Activated T-helper 1 cell treated with anti-CD3 and anti-CD28 coated beads, Interleukin-12 subunit alpha, Interleukin-12 subunit beta, Interleukin-2, Interleukin-4 antibody, amounts not matched to agents 30 ng/mL and 10 ng/mL and 1 ng/mL, durations not matched to agents 14 hours and 24 hours and 36 hours (primary cell): ENCODE measurements at regions not wholly inside any gene's neighbourhood (a gene's known extent, or its start where the extent isn't known, plus 50 kb on each side); places are given as distances from the start of the nearest gene placed in this dataset.

ENCODE experiments used
- DNase-seq: peaks from one replicate; pipeline ENCODE4 v3.0.0; 2021; ENCODE audit warnings: low spot score
- H3K27ac Mint-ChIP-seq: one replicate; pipeline ENCODE4 v1.8.0; 2021; ENCODE audit warnings: mild to moderate bottlenecking, mixed read lengths
- H3K27me3 Mint-ChIP-seq: one replicate; pipeline ENCODE4 v1.8.0; 2022; ENCODE audit warnings: mild to moderate bottlenecking, moderate library complexity, mixed read lengths; ENCODE audit not compliant: insufficient read depth
- H3K36me3 Mint-ChIP-seq: one replicate; pipeline ENCODE4 v1.8.0; 2021; ENCODE audit warnings: low read depth, mixed read lengths
- H3K4me1 Mint-ChIP-seq: one replicate; pipeline ENCODE4 v1.8.0; 2021; ENCODE audit warnings: low read depth, mixed read lengths
- H3K4me3 Mint-ChIP-seq: one replicate; pipeline ENCODE4 v1.8.0; 2021; ENCODE audit warnings: mild to moderate bottlenecking, moderate library complexity, mixed read lengths
- H3K9me3 Mint-ChIP-seq: one replicate; pipeline ENCODE4 v1.8.0; 2021; ENCODE audit warnings: mixed read lengths
- intact Hi-C: fragments of 100-400 bp; cut with micrococcal nuclease; formaldehyde crosslinking; loops from one replicate; pipeline ENCODE4 v1.15.1; 2024

DNA sequence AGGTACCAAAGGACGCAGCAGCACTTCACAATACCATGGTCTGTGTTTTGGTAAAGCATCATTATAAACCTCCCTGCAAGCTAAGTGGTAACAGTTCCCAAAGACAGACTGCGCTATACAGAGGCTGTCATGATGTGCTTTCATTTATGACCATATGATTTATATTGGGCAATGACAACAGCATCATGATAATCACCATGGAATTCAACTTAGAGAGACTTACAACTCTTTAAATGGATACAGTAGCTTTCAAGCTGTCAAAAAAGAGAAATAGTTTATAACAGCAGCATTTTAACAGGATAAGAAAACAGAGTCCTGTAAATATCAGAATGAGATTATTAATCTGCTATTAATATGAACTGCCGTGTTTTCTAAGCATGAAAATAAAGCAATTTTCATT lies 341.7 kb downstream of the GPR37 start:
- Mint-ChIP-seq H3K36me3 (no peaks in the 10 kb centered on the region), H3K4me3 (no peak overlapping the region), H3K27me3 (no peaks in the 10 kb centered on the region), H3K9me3 (no peaks in the 10 kb centered on the region), H3K27ac (no peak overlapping the region), H3K4me1 (no peaks in the 10 kb centered on the region)
- intact Hi-C loops = no loop called here
- no peak for DNase-seq

DNA sequence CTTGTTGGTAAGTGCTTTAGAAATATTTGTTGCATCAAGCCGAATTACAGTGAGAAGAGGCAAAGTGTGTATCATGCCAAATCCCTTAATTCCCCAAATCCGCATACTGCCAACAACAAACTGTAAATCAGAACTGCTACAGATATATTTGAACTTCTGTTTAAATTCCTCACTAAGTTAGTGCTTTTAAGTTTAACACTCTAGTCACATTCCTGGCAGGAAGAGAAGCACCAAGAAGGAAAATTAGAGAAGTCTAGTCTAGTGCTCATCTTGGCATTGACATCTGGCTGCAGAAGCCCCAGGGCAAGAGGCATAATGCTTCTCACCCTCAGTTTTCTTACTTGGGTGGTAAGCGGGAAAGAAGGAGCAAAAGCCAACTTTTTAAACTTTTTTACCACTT lies 343.5 kb downstream of the GPR37 start:
- Mint-ChIP-seq H3K36me3 (no peaks in the 10 kb centered on the region), H3K27ac (no peak overlapping the region), H3K4me3 (no peak overlapping the region), H3K9me3 (no peaks in the 10 kb centered on the region), H3K27me3 (no peaks in the 10 kb centered on the region), H3K4me1 (no peaks in the 10 kb centered on the region)
- DNase-seq = no peak
- intact Hi-C loops = no loop called here

DNA sequence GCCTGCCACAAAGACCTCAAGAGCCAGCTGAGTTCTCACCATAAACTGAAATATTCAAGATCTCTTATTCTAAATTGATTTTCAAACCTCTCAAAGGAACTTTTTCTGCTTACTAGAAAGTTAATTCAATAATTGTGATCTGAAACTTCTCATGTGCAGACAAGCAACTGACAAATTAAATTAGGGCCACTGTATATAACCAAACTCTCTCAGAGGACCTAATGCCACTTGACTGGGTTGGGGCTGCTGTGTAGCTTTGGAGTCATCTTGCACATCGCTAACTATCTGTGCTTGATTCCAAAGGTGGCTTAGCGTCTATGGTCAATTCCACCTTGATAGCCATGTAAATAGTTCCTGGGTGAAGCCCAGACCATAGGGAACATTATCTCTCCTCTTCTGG lies 345.2 kb downstream of the GPR37 start:
- no peaks in the 10 kb centered on the region for H3K9me3 Mint-ChIP-seq
- intact Hi-C loops = no loop called here
- no peaks in the 10 kb centered on the region for H3K36me3 Mint-ChIP-seq
- no peaks in the 10 kb centered on the region for H3K27me3 Mint-ChIP-seq
- DNase-seq = no peak
- H3K4me3 Mint-ChIP-seq = no peak overlapping the region
- H3K4me1 Mint-ChIP-seq = no peaks in the 10 kb centered on the region
- H3K27ac Mint-ChIP-seq = no peak overlapping the region

DNA sequence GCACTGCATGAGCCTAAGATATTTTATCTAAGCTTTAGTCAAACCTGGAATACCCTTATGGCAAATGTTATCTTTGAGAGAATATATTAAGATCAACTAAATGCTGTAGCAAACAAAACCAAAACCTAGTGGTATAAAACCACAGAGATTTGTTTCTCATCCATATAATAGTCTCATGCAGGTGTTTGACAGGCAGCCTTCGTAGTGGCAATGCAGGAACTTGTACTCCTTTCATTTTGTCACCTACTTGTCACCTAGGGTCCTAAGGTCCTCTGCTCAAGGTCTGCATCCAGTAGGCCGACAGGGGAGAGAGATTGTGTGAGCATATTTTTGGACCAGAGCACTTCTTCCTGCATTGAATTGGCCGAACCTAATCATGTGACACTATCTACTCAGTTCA lies 352.6 kb downstream of the GPR37 start:
- no peaks in the 10 kb centered on the region for H3K9me3 Mint-ChIP-seq
- H3K36me3 Mint-ChIP-seq = no peaks in the 10 kb centered on the region
- intact Hi-C loops = no loop called here
- no peaks in the 10 kb centered on the region for H3K27me3 Mint-ChIP-seq
- H3K4me3 Mint-ChIP-seq = no peak overlapping the region
- DNase-seq = no peak
- H3K27ac Mint-ChIP-seq = no peak overlapping the region
- peaks cover 5% of the 10 kb centered on the region for H3K4me1 Mint-ChIP-seq

DNA sequence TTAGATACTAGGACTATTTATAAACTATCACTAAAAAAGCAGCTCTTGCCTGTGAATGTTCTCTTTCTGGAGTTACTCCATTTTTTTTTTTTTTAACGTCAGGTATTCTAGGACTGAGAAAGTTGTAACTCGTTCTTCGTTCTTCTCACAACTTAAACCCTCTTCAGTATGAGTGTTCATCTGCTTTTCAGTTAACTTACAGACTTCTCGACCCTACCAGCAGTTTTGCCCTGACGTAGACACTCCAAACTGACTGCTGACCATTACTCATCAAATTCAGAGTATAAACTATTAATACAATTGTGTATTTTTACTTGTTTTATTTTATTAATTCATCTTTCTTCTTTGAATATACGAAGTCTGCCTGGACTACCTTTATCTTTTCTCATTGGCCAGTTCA lies 353.1 kb downstream of the GPR37 start:
- peaks cover 5% of the 10 kb centered on the region for H3K4me1 Mint-ChIP-seq
- H3K36me3 Mint-ChIP-seq = no peaks in the 10 kb centered on the region
- no peak for DNase-seq
- H3K27me3 Mint-ChIP-seq = no peaks in the 10 kb centered on the region
- no peak overlapping the region for H3K4me3 Mint-ChIP-seq
- H3K27ac Mint-ChIP-seq = no peak overlapping the region
- intact Hi-C loops = no loop called here
- H3K9me3 Mint-ChIP-seq = no peaks in the 10 kb centered on the region

DNA sequence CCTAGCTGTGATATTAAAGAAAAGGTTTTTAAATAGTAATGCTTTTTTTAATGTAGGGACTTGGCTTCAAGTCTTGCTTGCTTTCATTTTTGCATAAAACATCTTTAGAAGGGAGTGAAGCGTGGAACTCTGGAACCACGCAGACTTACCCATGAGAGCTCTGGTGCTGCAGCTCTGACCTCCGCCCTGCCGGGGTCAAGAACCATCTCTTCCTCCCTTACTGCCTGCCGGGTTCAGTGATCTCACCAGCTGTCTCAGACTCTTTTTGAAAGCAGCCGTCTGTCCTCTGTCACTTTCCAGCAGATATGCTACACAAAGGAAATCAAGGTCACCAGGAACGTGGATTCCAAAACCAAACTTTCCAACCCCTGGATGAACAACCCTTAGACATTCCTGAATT lies 353.8 kb downstream of the GPR37 start:
- H3K4me1 Mint-ChIP-seq = peaks cover 5% of the 10 kb centered on the region
- no peaks in the 10 kb centered on the region for H3K27me3 Mint-ChIP-seq
- no peaks in the 10 kb centered on the region for H3K36me3 Mint-ChIP-seq
- no peaks in the 10 kb centered on the region for H3K9me3 Mint-ChIP-seq
- DNase-seq = no peak
- no peak overlapping the region for H3K27ac Mint-ChIP-seq
- no peak overlapping the region for H3K4me3 Mint-ChIP-seq
- intact Hi-C loops = no loop called here

DNA sequence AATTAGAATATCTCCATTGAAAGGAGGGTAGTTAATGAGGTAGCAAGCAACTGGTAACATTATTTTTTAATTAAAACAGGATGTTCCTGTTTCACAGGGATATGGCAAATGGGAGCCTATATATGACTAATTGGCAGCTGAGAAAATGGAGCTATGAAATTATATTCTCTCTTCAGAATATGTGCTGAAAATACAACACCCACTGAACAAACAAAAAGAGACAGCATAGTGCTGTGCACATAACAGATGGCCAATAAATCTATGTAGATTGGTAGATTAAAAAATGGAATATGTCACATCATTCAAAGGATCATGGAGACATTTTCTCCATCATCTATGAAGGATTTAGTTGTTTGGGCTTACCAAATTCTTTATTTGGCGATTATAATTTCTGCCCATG lies 362.0 kb downstream of the GPR37 start:
- Mint-ChIP-seq H3K4me1 (no peaks in the 10 kb centered on the region), H3K27me3 (no peaks in the 10 kb centered on the region), H3K36me3 (no peaks in the 10 kb centered on the region), H3K27ac (no peak overlapping the region), H3K9me3 (no peaks in the 10 kb centered on the region), H3K4me3 (no peak overlapping the region)
- DNase-seq = no peak
- intact Hi-C loops = no loop called here

DNA sequence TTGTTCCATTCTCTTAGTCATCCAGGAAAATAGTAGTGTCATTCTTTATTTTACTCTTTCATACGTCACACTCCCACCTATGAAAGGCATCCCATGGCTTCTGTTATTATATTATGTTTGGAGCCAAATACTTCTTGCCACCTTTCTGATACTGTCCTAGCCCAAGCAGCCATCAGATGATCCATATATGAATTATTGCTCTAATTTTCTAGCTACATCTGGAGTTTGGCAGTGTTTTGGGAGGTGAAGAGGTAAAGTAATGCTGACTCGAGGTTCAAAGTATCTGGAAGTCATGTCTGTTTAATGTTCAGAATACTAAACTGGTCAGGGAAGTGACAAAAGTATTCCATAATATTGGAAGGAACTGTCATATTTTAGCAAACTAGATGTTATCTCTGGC lies 362.5 kb downstream of the GPR37 start:
- Mint-ChIP-seq H3K36me3 (no peaks in the 10 kb centered on the region), H3K9me3 (no peaks in the 10 kb centered on the region), H3K27me3 (no peaks in the 10 kb centered on the region), H3K4me3 (no peak overlapping the region), H3K4me1 (no peaks in the 10 kb centered on the region), H3K27ac (no peak overlapping the region)
- intact Hi-C loops = no loop called here
- no peak for DNase-seq

DNA sequence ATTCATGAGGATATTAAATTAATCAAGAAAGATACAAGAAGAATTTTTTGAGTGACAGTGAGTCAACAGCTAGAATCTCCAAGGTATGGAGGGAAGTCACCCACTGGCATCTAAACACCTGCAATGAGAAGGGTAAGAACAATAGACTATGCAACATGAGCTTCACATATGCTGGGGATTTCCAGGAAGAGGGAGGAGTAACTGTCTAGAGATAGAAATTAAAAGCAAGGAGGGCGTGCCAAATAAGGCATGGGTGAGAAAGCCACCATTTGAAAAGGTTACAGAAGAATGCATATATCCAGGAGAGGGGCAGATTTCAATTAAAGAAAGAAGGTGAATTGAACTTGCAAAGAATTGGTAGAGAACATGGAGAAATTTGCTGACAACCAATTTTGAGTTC lies 365.7 kb downstream of the GPR37 start:
- Mint-ChIP-seq H3K27me3 (no peaks in the 10 kb centered on the region), H3K27ac (no peak overlapping the region), H3K4me1 (no peaks in the 10 kb centered on the region), H3K4me3 (no peak overlapping the region), H3K9me3 (peaks cover 8% of the 10 kb centered on the region), H3K36me3 (no peaks in the 10 kb centered on the region)
- no peak for DNase-seq
- intact Hi-C loops = no loop called here

DNA sequence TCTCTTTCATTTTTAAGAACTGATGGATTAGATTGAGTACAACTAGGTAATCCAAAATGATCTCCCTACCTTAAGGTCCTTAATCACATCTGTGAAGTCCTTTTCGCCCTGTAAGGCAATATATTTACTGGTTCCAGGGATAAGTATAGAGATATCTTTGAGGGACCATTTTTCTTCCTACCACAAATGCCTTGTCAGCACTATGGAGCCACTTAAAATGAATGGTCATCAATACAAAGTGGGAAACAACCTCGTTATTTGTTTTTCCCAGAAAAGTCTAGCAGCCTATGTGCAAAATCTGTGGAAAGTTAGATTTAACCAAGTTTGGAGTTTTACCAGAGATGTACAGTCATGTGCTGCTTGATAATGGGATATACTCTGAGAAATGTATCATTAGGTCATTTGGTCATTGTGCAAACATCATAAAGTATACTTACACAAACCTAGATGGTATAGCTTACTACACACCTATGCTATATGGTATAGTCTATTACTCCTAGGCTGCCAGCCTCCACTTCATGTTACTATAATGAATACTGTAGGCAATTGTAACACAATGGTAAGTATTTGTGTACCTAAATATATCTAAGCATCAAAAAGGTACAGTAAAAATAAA lies 366.2 kb upstream of the TMEM229A start:
- no peaks in the 10 kb centered on the region for H3K36me3 Mint-ChIP-seq
- H3K4me3 Mint-ChIP-seq = no peak overlapping the region
- H3K27me3 Mint-ChIP-seq = no peaks in the 10 kb centered on the region
- no peaks in the 10 kb centered on the region for H3K4me1 Mint-ChIP-seq
- no peak overlapping the region for H3K27ac Mint-ChIP-seq
- no peak for DNase-seq
- H3K9me3 Mint-ChIP-seq = peaks cover 8% of the 10 kb centered on the region
- intact Hi-C loops = no loop called here

DNA sequence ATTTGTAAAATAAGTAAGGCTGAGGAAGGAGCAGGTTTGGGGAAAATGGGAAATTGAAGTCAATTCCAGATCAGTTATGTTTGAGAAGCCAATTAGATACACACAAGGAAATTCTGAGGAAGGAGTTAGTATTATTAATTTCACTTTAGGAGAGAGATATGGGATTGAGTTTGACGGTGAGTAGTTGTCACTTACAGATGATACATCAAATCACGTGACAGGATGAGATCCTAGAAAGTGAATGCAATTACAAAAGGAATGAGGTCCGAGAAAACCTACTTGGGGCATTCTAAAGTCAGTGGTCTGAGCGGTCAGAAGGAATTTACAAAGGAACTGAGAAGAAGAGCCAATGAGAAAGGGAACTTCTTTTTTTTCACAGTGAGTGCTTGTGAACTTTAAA lies 364.3 kb upstream of the TMEM229A start:
- Mint-ChIP-seq H3K4me1 (no peaks in the 10 kb centered on the region), H3K4me3 (no peak overlapping the region), H3K36me3 (no peaks in the 10 kb centered on the region), H3K9me3 (peaks cover 8% of the 10 kb centered on the region), H3K27me3 (no peaks in the 10 kb centered on the region), H3K27ac (no peak overlapping the region)
- no peak for DNase-seq
- intact Hi-C loops = no loop called here

DNA sequence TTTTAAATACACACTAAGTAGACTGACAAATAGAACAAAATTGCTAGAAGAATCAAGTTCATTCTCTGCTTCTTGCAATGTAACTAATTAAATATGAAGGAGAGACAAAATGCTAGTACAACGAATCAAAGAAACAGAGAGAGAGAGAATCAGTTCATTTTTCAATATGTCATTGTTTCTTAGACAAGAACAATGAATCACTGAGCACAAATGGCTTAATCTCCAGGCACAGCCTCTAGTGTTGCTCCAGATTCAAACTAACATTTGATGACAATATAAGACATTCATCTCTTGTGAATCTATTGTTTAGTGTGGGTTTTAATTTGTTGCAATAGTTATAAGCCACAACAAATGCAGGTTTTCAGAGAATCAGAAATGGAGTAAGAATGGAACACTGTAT lies 357.4 kb upstream of the TMEM229A start:
- H3K4me1 Mint-ChIP-seq = no peaks in the 10 kb centered on the region
- H3K27ac Mint-ChIP-seq = no peak overlapping the region
- no peak overlapping the region for H3K4me3 Mint-ChIP-seq
- intact Hi-C loops = no loop called here
- H3K27me3 Mint-ChIP-seq = no peaks in the 10 kb centered on the region
- H3K36me3 Mint-ChIP-seq = no peaks in the 10 kb centered on the region
- no peak for DNase-seq
- no peaks in the 10 kb centered on the region for H3K9me3 Mint-ChIP-seq

DNA sequence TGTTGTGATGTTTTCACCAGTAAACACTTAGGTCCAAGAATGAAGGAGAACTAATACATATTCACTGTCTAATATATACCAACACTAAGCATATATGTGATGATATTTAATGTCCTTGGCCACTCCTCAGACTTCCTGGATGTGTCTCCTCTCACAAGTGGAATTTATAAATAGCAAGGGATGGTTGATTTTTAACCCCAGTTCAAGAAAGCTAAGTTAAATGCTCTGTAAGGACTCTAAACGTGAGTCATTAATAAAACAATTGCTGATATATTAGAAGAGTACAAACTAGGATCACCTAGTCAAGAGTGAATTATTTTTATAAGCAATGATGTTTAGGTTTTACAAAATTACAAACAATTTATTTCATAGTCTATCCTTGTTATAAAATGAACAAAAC lies 355.9 kb upstream of the TMEM229A start:
- H3K4me1 Mint-ChIP-seq = no peaks in the 10 kb centered on the region
- H3K27ac Mint-ChIP-seq = no peak overlapping the region
- no peak overlapping the region for H3K4me3 Mint-ChIP-seq
- no peaks in the 10 kb centered on the region for H3K27me3 Mint-ChIP-seq
- H3K36me3 Mint-ChIP-seq = no peaks in the 10 kb centered on the region
- no peaks in the 10 kb centered on the region for H3K9me3 Mint-ChIP-seq
- intact Hi-C loops = no loop called here
- no peak for DNase-seq

DNA sequence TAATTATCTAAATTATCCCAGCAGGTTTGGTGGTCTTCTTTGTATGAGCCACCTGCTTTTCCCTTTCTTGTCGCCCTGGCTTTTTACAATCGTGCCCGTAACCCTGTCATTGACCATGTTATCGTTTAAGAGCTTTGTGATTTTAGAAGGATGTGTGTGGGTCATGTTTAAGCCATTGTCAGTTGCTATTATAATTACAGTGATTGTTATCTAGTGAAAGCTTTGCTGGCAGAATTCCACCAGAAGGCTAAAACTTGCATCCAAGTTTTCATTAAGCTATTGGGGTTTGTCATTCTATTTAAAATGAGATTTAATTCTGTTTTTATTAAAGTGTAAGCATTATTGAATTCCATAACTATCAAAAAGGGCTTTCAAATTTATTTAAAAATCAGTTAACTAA lies 354.2 kb upstream of the TMEM229A start:
- DNase-seq = no peak
- Mint-ChIP-seq H3K27ac (no peak overlapping the region), H3K36me3 (no peaks in the 10 kb centered on the region), H3K9me3 (no peaks in the 10 kb centered on the region), H3K27me3 (no peaks in the 10 kb centered on the region), H3K4me1 (no peaks in the 10 kb centered on the region), H3K4me3 (no peak overlapping the region)
- intact Hi-C loops = no loop called here
